OCI-LY7 (cell line): ENCODE measurements at regions not wholly inside any gene's neighbourhood (a gene's known extent, or its start where the extent isn't known, plus 50 kb on each side); places are given as distances from the start of the nearest gene placed in this dataset.

ENCODE experiments used
- BruUV-seq: library from RNA; stranded (reverse); fragments of 400-500 nt; replicated peaks from 2 replicates; lab custom pipeline; 2021; lab: Mats Ljungman, UMichigan
- CTCF ChIA-PET: fragments of 300-600 bp; sonication (Branson Sonifier 250); formaldehyde crosslinking; loops from one replicate; lab custom pipeline; 2022; ENCODE audit warnings: antibody characterized with exemption; ENCODE audit not compliant: unreplicated experiment; lab: Charles Lee
- POLR2A ChIA-PET: fragments of 300-600 bp; sonication (Branson Sonifier 250); formaldehyde crosslinking; loops from one replicate; lab custom pipeline; 2022; ENCODE audit warnings: antibody characterized with exemption; lab: Charles Lee
- DNase-seq: peaks from one replicate; pipeline ENCODE4 v3.0.0-alpha.2; 2015; ENCODE audit warnings: low spot score
- H2AFZ ChIP-seq: fragments of 200-600 bp; sonication (generic), shearing (Covaris generic); 2 replicates; pipeline ENCODE4 v1.6.1; 2014; ENCODE audit warnings: mild to moderate bottlenecking, antibody characterized with exemption, low read length, moderate library complexity
- H3K27ac ChIP-seq: fragments of 200-600 bp; sonication (generic); 2 replicates; pipeline ENCODE4 v1.5.1; 2014; ENCODE audit warnings: mixed run types, low read depth, mild to moderate bottlenecking, moderate library complexity, low read length, inconsistent platforms; ENCODE audit not compliant: poor library complexity, severe bottlenecking
- H3K36me3 ChIP-seq: fragments of 200-600 bp; sonication (generic); 2 replicates; pipeline ENCODE4 v1.6.1; 2014; ENCODE audit warnings: mild to moderate bottlenecking, antibody characterized with exemption, low read length, moderate library complexity, mixed read lengths; ENCODE audit not compliant: insufficient read depth
- H3K4me1 ChIP-seq: fragments of 200-600 bp; sonication (generic); 2 replicates; pipeline ENCODE4 v1.5.1; 2014; ENCODE audit warnings: mild to moderate bottlenecking, low read length; ENCODE audit not compliant: insufficient read depth, poor library complexity, severe bottlenecking
- H3K4me2 ChIP-seq: fragments of 200-600 bp; sonication (generic); 2 replicates; pipeline ENCODE4 v1.6.1; 2014; ENCODE audit warnings: mild to moderate bottlenecking, low read length
- H3K4me3 ChIP-seq: fragments of 200-600 bp; sonication (generic); 2 replicates; pipeline ENCODE4 v1.5.1; 2014; ENCODE audit warnings: mild to moderate bottlenecking, low read depth, low read length; ENCODE audit not compliant: poor library complexity, severe bottlenecking
- H3K79me2 ChIP-seq: fragments of 200-600 bp; sonication (generic); 2 replicates; pipeline ENCODE4 v1.6.1; 2016; ENCODE audit warnings: low read depth, mild to moderate bottlenecking, low read length, moderate library complexity, mixed read lengths; ENCODE audit not compliant: insufficient read depth
- H3K9me2 ChIP-seq: fragments of 200-600 bp; sonication (generic); 2 replicates; pipeline ENCODE4 v1.6.1; 2016; ENCODE audit warnings: mild to moderate bottlenecking, low read length, mixed read lengths; ENCODE audit not compliant: insufficient read depth
- H3K9me3 ChIP-seq: fragments of 200-600 bp; sonication (generic); 2 replicates; pipeline ENCODE4 v1.6.1; 2014; ENCODE audit warnings: mild to moderate bottlenecking, mixed run types, low read length, mixed read lengths
- H4K20me1 ChIP-seq: fragments of 200-600 bp; sonication (generic); 2 replicates; pipeline ENCODE4 v1.6.1; 2014; ENCODE audit warnings: mild to moderate bottlenecking, antibody characterized with exemption, low read length, moderate library complexity, mixed read lengths; ENCODE audit not compliant: insufficient read depth
- EZH2phosphoT487 ChIP-seq: fragments of 200-600 bp; sonication (generic); IDR thresholded peaks from 2 replicates; pipeline ENCODE4 v1.6.1; 2018; ENCODE audit warnings: low read depth, borderline replicate concordance, mild to moderate bottlenecking, mixed run types, antibody characterized with exemption, low read length, moderate library complexity, mixed read lengths
- intact Hi-C: fragments of 100-400 bp; cut with micrococcal nuclease; formaldehyde crosslinking; loops from one replicate; pipeline ENCODE4 v1.10.0; 2022; ENCODE audit not compliant: unreplicated experiment
- TF ChIP-seq, protein P1 (sequence below): fragments of 200-600 bp; sonication (generic); conservative IDR thresholded peaks from 2 replicates; pipeline ENCODE4 v1.5.1; 2014; ENCODE audit warnings: mild to moderate bottlenecking, antibody characterized with exemption, low read length, moderate library complexity, mixed read lengths

DNA sequence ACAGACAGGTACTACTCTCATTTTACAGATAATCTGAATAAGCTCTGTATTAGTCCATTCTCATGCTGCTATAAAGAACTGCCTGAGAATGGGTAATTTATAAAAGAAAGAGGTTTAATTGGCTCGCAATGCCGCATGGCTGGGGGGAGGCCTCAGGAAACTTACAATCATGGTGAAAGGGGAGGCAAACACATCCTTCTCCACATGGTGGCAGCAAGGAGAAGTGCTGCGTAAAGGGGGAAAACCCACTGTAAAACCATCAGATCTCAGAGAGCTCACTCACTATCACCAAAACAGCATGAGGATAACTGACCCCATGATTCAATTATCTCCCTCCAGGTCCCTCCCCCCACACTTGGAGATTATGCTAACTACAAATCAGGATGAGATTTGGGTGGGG, 254.4 kb downstream of the KCNE4 start:
- Histone ChIP-seq H3K4me3 (no peak overlapping the region), H4K20me1 (no peaks in the 10 kb centered on the region), H3K4me2 (no peak overlapping the region), H3K4me1 (no peaks in the 10 kb centered on the region), H3K9me3 (no peaks in the 10 kb centered on the region), H3K27ac (no peak overlapping the region), H3K9me2 (no peaks in the 10 kb centered on the region), H3K36me3 (no peaks in the 10 kb centered on the region), H3K79me2 (no peaks in the 10 kb centered on the region), H2AFZ (no peak overlapping the region)
- POLR2A ChIA-PET, result no interaction called here
- BruUV-seq, result no TSS peak
- TF ChIP-seq, protein P1, sequence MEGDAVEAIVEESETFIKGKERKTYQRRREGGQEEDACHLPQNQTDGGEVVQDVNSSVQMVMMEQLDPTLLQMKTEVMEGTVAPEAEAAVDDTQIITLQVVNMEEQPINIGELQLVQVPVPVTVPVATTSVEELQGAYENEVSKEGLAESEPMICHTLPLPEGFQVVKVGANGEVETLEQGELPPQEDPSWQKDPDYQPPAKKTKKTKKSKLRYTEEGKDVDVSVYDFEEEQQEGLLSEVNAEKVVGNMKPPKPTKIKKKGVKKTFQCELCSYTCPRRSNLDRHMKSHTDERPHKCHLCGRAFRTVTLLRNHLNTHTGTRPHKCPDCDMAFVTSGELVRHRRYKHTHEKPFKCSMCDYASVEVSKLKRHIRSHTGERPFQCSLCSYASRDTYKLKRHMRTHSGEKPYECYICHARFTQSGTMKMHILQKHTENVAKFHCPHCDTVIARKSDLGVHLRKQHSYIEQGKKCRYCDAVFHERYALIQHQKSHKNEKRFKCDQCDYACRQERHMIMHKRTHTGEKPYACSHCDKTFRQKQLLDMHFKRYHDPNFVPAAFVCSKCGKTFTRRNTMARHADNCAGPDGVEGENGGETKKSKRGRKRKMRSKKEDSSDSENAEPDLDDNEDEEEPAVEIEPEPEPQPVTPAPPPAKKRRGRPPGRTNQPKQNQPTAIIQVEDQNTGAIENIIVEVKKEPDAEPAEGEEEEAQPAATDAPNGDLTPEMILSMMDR, result peak; percentile 66
- TF ChIP-seq EZH2phosphoT487, result no peak
- intact Hi-C loops, result no loop called here
- peak; percentile 6 for DNase-seq
- CTCF ChIA-PET, result no interaction called here

DNA sequence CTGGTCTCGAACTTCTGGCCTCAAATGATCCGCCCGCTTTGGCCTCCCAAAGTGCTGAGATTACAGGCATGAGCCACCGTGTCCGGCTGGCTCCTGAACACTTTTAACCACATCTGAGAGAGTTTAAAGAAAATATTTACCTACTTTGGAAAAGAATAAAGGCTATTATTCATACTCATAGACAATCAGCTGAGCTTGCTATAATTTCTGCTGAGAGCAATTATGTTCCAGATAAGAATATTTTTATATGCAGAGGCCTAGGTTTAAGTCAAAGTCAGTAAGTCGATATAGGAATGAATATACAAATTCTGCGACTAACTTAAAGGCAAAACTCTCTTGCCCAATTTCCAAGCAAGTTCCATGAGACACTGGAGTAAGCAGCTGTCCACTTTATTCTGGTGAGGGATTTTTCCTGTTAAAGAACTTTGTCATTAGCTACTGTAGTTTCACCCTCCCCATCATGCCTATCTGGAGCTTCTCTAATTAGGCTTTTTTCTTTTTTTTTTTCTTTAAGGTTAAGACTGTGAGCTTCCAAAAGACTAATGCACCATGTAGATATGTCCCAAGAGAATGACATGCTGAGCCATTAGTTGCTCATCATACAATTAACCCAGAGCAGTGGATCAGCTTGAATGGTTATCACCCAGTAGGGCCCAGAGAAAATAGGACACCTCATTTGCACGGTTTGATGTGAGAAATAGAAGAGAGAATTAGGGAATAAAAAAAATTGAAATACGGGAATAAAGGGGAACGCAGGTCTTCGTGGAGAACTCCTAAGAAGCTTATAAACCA, 260.1 kb downstream of the KCNE4 start:
- H3K36me3 ChIP-seq, result no peaks in the 10 kb centered on the region

More for the DNA sequence above, 260.1 kb downstream of the KCNE4 start:
- no peak for DNase-seq
- Histone ChIP-seq H3K9me2 (no peaks in the 10 kb centered on the region), H4K20me1 (no peaks in the 10 kb centered on the region), H3K4me1 (no peaks in the 10 kb centered on the region), H3K4me2 (no peak overlapping the region), H2AFZ (no peak overlapping the region), H3K9me3 (no peaks in the 10 kb centered on the region), H3K27ac (no peak overlapping the region), H3K4me3 (no peak overlapping the region), H3K79me2 (no peaks in the 10 kb centered on the region)
- no TSS peak for BruUV-seq
- ChIA-PET POLR2A (interaction anchor here (0.6 kb wide), 1 partner anchor 243 kb away, joined by 3 read pairs; no protein-coding TSS in a partner anchor), CTCF (no interaction called here)
- TF ChIP-seq EZH2phosphoT487, result no peak
- TF ChIP-seq, protein P1, result no peak
- intact Hi-C loops, result no loop called here
